Activated T-helper 2 cell treated with anti-CD3 and anti-CD28 coated beads, Interferon-gamma antibody, Interleukin-2, Interleukin-4, amounts not matched to agents 10 μg/mL and 5 μg/mL and 100 μg/mL, durations not matched to agents 14 hours and 24 hours and 36 hours (primary cell): ENCODE measurements at regions not wholly inside any gene's neighbourhood (a gene's known extent, or its start where the extent isn't known, plus 50 kb on each side); places are given as distances from the start of the nearest gene placed in this dataset.
"Not testable (repeated sequence)": the region's sequence is repeated elsewhere in the genome, so short reads cannot be mapped to it uniquely, and the experiment has no call there.

Source experiments
- DNase-seq: peaks from one replicate; pipeline ENCODE4 v3.0.0; 2021; ENCODE audit warnings: low spot score
- H3K27ac Mint-ChIP-seq: one replicate; pipeline ENCODE4 v1.8.0; 2021; ENCODE audit warnings: mixed read lengths
- H3K27me3 Mint-ChIP-seq: one replicate; pipeline ENCODE4 v1.8.0; 2021; ENCODE audit warnings: low read depth, mixed read lengths
- H3K36me3 Mint-ChIP-seq: one replicate; pipeline ENCODE4 v1.8.0; 2021; ENCODE audit warnings: low read depth, mixed read lengths
- H3K4me1 Mint-ChIP-seq: one replicate; pipeline ENCODE4 v1.8.0; 2021; ENCODE audit warnings: low read depth, mixed read lengths
- H3K4me3 Mint-ChIP-seq: one replicate; pipeline ENCODE4 v1.8.0; 2021; ENCODE audit warnings: low read depth, mild to moderate bottlenecking, moderate library complexity, mixed read lengths
- H3K9me3 Mint-ChIP-seq: one replicate; pipeline ENCODE4 v1.8.0; 2021; ENCODE audit warnings: mixed read lengths
- intact Hi-C: fragments of 100-400 bp; cut with micrococcal nuclease; formaldehyde crosslinking; loops from one replicate; pipeline ENCODE4 v1.15.1; 2023

DNA sequence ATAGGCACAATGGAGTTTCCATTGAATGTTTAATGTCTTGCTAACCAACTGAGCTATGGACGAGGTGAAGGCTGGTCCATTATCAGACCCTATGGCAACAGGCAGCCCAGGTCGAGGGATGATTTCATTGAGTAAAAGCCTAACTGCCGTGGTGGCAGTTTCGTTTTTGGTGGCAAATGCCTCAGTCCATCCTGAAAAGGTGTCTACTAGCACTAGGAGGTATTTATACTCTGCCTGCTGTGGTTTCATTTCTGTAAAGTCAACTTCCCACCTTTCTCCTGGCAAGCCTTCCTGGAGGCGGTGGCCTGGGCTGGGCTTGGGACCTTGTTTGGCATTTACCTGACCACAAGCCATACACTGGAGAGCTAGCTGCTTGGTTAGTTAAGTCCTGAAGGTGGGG, 75.8 kb downstream of the PRR15 start:
- H3K27me3 Mint-ChIP-seq = no peaks in the 10 kb centered on the region
- no peaks in the 10 kb centered on the region for H3K9me3 Mint-ChIP-seq
- H3K4me3 Mint-ChIP-seq = no peak overlapping the region
- DNase-seq = no peak
- intact Hi-C loops = no loop called here
- no peaks in the 10 kb centered on the region for H3K4me1 Mint-ChIP-seq
- H3K27ac Mint-ChIP-seq = no peak overlapping the region
- H3K36me3 Mint-ChIP-seq = no peaks in the 10 kb centered on the region

DNA sequence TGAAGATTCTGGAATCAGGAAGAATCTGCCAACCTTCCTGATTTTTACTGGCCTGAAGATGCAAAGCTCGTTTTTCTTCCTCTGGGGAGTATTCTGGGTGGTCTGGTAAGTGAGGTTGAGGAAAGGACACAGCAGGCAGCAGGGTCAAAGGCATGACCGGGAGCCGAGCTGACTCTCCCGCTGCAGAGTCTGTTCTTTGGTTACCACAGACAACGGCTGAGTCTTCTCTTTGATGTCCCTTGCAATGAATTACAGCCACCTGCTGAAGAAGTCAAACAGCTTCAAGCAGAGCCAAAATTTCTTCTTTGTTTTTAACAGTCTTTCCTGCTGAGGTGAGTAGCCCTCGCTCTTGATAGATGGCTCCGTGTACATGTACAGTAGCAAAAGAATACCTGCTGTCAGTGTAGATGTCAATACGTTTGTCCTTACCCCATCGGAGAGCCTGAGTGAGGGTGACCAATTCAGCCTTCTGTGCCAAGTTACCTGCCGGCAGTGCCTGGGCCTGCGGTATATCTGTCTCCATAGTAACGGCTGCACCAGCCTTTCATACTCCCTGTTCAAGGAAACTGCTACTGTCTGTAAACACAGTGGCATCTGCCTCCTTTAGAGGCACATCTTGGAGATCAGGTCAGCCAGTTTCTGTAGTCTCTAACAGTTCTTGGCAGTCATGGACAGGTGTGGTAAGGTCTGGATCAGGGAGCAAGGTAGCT, 76.4 kb downstream of the PRR15 start:
- Mint-ChIP-seq H3K4me3 (no peak overlapping the region), H3K36me3 (no peaks in the 10 kb centered on the region), H3K27ac (no peak overlapping the region), H3K9me3 (no peaks in the 10 kb centered on the region), H3K4me1 (no peaks in the 10 kb centered on the region), H3K27me3 (no peaks in the 10 kb centered on the region)
- intact Hi-C loops = no loop called here
- no peak for DNase-seq

GRCh38 chr7:29641651-29642050, 78.0 kb downstream of the PRR15 start:
- H3K4me3 Mint-ChIP-seq = no peak overlapping the region
- no peaks in the 10 kb centered on the region for H3K27me3 Mint-ChIP-seq
- H3K4me1 Mint-ChIP-seq = no peaks in the 10 kb centered on the region
- no peak for DNase-seq
- intact Hi-C loops = no loop called here
- no peak overlapping the region for H3K27ac Mint-ChIP-seq
- no peaks in the 10 kb centered on the region for H3K9me3 Mint-ChIP-seq
- no peaks in the 10 kb centered on the region for H3K36me3 Mint-ChIP-seq

GRCh38 chr7:29642494-29643155, 79.0 kb downstream of the PRR15 start:
- no peaks in the 10 kb centered on the region for H3K27me3 Mint-ChIP-seq
- intact Hi-C loops = no loop called here

GRCh38 chr7:29646116-29646515, 82.5 kb downstream of the PRR15 start:
- H3K27me3 Mint-ChIP-seq, H3K4me3 Mint-ChIP-seq, intact Hi-C loops, H3K9me3 Mint-ChIP-seq, H3K4me1 Mint-ChIP-seq, H3K27ac Mint-ChIP-seq, H3K36me3 Mint-ChIP-seq, DNase-seq: not testable (repeated sequence)

More at GRCh38 chr7:29642494-29643155, 79.0 kb downstream of the PRR15 start:
- Mint-ChIP-seq H3K4me3 (no peak overlapping the region), H3K4me1 (no peaks in the 10 kb centered on the region), H3K27ac (no peak overlapping the region), H3K9me3 (no peaks in the 10 kb centered on the region), H3K36me3 (no peaks in the 10 kb centered on the region)
- DNase-seq = no peak

DNA sequence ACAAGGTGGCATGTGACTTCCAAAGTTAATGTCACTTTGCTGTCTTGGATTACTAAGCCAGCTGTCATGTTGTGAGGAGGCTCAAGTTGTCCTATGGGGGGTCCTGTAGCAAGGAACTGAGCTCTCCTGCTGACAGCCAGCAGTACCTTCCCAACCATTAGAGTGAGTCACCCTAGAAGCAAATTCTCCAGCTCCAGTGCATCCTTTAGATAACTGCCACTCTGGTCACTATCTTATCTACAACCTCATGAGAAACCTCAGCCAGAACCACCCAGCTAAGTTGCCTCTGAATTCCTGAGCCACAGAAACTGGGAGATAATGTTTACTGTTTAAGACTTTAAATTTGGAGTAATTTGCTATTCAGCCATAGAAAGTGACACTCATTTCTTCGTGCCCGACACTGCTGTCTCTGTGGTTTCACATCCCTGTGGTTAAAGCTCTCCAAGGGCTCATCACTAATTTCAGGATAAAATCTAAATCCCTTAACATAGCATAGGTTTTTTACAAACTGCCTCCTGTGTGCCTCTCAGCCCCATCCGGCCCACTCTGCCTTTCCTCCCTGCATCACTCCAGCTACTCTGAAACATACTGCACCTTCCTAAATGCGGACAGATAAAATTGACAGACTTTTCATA, 83.5 kb downstream of the PRR15 start:
- no peak for DNase-seq
- intact Hi-C loops = no loop called here
- H3K27me3 Mint-ChIP-seq = no peaks in the 10 kb centered on the region
- no peaks in the 10 kb centered on the region for H3K4me1 Mint-ChIP-seq
- H3K9me3 Mint-ChIP-seq = no peaks in the 10 kb centered on the region
- no peak overlapping the region for H3K27ac Mint-ChIP-seq
- no peaks in the 10 kb centered on the region for H3K36me3 Mint-ChIP-seq
- no peak overlapping the region for H3K4me3 Mint-ChIP-seq

DNA sequence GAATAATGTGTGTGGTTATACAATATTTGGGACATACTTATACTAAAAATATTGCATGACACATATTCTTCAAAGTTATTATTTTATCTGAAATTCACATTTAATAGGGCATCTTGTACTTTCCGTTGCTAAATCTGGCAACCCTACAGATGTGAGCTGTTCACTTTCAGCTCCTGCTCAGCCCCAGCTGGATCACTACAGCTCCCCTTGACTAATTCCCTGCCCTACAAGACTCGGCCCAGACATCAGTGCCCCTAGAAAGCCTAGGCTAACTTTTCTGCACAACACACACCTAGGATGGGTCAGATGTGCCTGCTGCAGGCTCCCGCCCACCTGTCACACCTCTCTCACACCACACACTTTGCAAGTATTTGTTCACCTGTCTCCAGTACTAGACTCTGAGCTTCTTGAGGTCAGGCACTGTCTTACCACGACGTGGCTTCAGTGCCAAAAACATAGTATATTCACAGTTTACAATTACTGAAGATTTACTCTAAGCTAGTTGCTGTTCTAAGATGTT, 84.1 kb downstream of the PRR15 start:
- H3K27ac Mint-ChIP-seq, H3K4me1 Mint-ChIP-seq, H3K9me3 Mint-ChIP-seq, H3K4me3 Mint-ChIP-seq, DNase-seq, H3K36me3 Mint-ChIP-seq, H3K27me3 Mint-ChIP-seq, intact Hi-C loops: not testable (repeated sequence)

GRCh38 chr7:29649028-29649716, 85.5 kb downstream of the PRR15 start:
- Mint-ChIP-seq H3K4me1 (no peaks in the 10 kb centered on the region), H3K27ac (no peak overlapping the region), H3K27me3 (no peaks in the 10 kb centered on the region), H3K4me3 (no peak overlapping the region), H3K36me3 (no peaks in the 10 kb centered on the region), H3K9me3 (no peaks in the 10 kb centered on the region)
- no peak for DNase-seq
- intact Hi-C loops = no loop called here

DNA sequence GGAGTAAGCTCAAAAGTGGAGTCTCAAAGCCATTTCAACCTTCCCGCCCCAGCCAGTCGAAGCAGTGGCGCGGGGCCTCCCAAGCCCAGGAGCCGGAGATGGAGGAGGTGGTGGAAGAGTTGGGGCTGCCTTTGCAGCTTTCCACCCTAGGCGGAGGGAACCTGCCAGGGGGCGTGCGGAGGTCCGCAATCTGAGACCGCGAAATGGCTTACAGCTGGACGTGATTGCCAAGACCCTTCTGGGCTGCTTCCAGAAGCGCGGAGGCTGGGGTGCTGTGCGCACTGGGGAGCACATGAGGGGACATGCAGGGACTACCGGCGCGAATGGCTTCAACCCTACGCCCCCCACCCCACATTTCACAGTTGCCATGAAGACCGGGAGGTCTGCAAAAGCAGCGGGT, 86.2 kb downstream of the PRR15 start:
- Mint-ChIP-seq H3K27ac (no peak overlapping the region), H3K9me3 (no peaks in the 10 kb centered on the region), H3K36me3 (no peaks in the 10 kb centered on the region), H3K27me3 (no peaks in the 10 kb centered on the region), H3K4me3 (no peak overlapping the region), H3K4me1 (no peaks in the 10 kb centered on the region)
- intact Hi-C loops = no loop called here
- no peak for DNase-seq

DNA sequence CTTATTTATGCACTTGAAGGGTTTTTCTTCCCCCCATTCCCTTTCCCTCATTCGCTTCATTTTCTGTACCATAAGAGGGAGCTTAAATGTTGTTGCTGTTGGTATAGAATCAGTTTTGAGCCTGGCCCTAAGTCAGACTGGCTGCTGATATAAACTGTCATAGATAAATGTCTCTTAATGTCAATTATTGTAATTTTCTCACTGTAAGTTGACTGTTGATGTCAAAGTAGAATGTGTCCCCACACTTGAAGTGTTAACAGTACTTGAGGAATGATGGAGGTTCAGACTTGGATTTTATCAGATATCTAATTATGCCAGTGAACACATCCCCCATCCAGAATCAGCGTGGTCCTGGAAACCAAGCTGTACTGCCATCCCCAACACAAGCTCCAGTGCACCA, 87.8 kb downstream of the PRR15 start:
- no peaks in the 10 kb centered on the region for H3K36me3 Mint-ChIP-seq
- H3K27me3 Mint-ChIP-seq = no peaks in the 10 kb centered on the region
- no peak overlapping the region for H3K27ac Mint-ChIP-seq
- no peaks in the 10 kb centered on the region for H3K4me1 Mint-ChIP-seq
- H3K4me3 Mint-ChIP-seq = no peak overlapping the region
- no peaks in the 10 kb centered on the region for H3K9me3 Mint-ChIP-seq
- DNase-seq = no peak
- intact Hi-C loops = no loop called here

GRCh38 chr7:29652556-29652955, 88.9 kb downstream of the PRR15 start:
- Mint-ChIP-seq H3K36me3 (no peaks in the 10 kb centered on the region), H3K27me3 (no peaks in the 10 kb centered on the region), H3K27ac (no peak overlapping the region), H3K9me3 (no peaks in the 10 kb centered on the region), H3K4me1 (no peaks in the 10 kb centered on the region), H3K4me3 (no peak overlapping the region)
- no peak for DNase-seq
- intact Hi-C loops = no loop called here

- H3K4me3 Mint-ChIP-seq, H3K36me3 Mint-ChIP-seq, DNase-seq, intact Hi-C loops, H3K27me3 Mint-ChIP-seq, H3K4me1 Mint-ChIP-seq, H3K27ac Mint-ChIP-seq, H3K9me3 Mint-ChIP-seq: not testable (repeated sequence)
These were observed 90.7 kb downstream of the PRR15 start for GRCh38 chr7:29654340-29654739.

GRCh38 chr7:29657288-29657687, 93.7 kb downstream of the PRR15 start:
- Mint-ChIP-seq H3K27ac (no peak overlapping the region), H3K9me3 (no peaks in the 10 kb centered on the region), H3K4me3 (no peak overlapping the region), H3K27me3 (peaks cover 3% of the 10 kb centered on the region), H3K36me3 (no peaks in the 10 kb centered on the region), H3K4me1 (no peaks in the 10 kb centered on the region)
- intact Hi-C loops = no loop called here
- DNase-seq = no peak
